ENCODE measurements at regions not wholly inside any gene's neighbourhood (a gene's known extent, or its start where the extent isn't known, plus 50 kb on each side); places are given as distances from the start of the nearest gene placed in this dataset.

GRCh38 chr14:26088275-26088674, 509.6 kb downstream of the NOVA1 start:
- intact Hi-C loops (cut with micrococcal nuclease) = no loop called here
- Histone ChIP-seq H3K4me1 (ENCODE audit: control insufficient read depth in 2 of 2, insufficient read depth in 2 of 2, low read length in 2 of 2) (no peaks in the 10 kb centered on the region), H3K4me3 (ENCODE audit: low read length) (no peak overlapping the region), H3K27me3 (ENCODE audit: control insufficient read depth in 2 of 2, insufficient read depth in 2 of 2, low read length in 2 of 2) (no peaks in the 10 kb centered on the region), H3K27ac (ENCODE audit: low read depth, low read length) (no peak overlapping the region), H3K36me3 (ENCODE audit: control insufficient read depth in 2 of 3, insufficient read depth in 3 of 3, low read length in 3 of 3) (no peaks in the 10 kb centered on the region), H3K9me3 (ENCODE audit: control insufficient read depth in 2 of 3, low read length in 3 of 3) (no peaks in the 10 kb centered on the region)
- no peak for DNase-seq
- no peak overlapping the region for H3K4me3 Mint-ChIP-seq
- ChIA-PET CTCF (no interaction called here), POLR2A (no interaction called here)
- no peaks in the 10 kb centered on the region for H3K36me3 Mint-ChIP-seq
- H3K27ac Mint-ChIP-seq = no peak overlapping the region
- H3K9me3 Mint-ChIP-seq = peaks cover 3 to 37% (median 11%) of the 10 kb centered on the region in 11 donors
- no peak for ATAC-seq
- H3K4me1 Mint-ChIP-seq = no peaks in the 10 kb centered on the region
- H3K27me3 Mint-ChIP-seq = no peaks in the 10 kb centered on the region

DNA sequence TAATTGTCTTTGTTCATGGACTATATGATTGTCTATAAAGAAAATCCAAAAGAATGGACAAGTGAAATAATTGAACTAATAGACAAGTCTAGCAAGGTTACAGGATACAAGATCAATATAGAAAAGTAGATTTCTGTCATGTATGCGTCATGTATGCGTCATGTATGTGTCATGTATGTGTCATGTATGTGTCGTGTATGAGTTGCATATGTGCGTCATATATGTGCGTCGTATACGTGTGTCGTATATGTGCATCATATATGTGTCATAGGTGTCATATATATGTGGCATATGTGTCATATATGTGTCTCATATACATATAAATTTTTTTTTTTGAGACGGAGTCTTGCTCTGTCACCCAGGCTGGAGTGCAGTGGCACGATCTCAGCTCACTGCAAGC, 516.8 kb downstream of the NOVA1 start:
- Mint-ChIP-seq H3K27ac (no peak overlapping the region), H3K36me3 (no peaks in the 10 kb centered on the region), H3K4me1 (no peaks in the 10 kb centered on the region), H3K27me3 (no peaks in the 10 kb centered on the region), H3K9me3 (peaks cover 4 to 19% (median 11%) of the 10 kb centered on the region in 11 donors), H3K4me3 (no peak overlapping the region)
- ChIA-PET CTCF (no interaction called here), POLR2A (no interaction called here)
- intact Hi-C loops (cut with micrococcal nuclease) = no loop called here
- Histone ChIP-seq H3K27me3 (ENCODE audit: control insufficient read depth in 2 of 2, insufficient read depth in 2 of 2, low read length in 2 of 2) (no peaks in the 10 kb centered on the region), H3K4me1 (ENCODE audit: control insufficient read depth in 2 of 2, insufficient read depth in 2 of 2, low read length in 2 of 2) (no peaks in the 10 kb centered on the region), H3K9me3 (ENCODE audit: control insufficient read depth in 2 of 3, low read length in 3 of 3) (no peaks in the 10 kb centered on the region), H3K27ac (ENCODE audit: low read depth, low read length) (no peak overlapping the region), H3K4me3 (ENCODE audit: low read length) (no peak overlapping the region), H3K36me3 (ENCODE audit: control insufficient read depth in 2 of 3, insufficient read depth in 3 of 3, low read length in 3 of 3) (no peaks in the 10 kb centered on the region)
- no peak for DNase-seq
- ATAC-seq = no peak

DNA sequence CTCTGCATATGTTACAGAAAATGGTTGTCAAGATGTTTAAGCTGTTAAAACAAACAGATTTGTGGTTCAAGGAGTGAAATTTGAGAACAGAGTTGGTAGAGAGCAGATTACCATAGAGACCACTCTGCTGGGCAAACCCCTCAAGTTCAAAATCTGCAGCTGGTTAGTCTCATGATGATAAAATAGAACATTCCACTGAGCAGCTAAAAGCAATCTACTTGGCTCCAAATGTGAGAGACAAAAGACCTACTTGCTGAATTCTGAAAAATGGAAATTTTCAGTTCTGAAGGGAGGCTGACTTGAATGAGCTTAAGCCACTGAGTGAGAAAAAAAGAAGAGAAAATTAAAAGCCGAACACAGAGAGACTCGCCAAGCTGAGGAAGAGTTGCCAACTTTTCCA, 519.3 kb downstream of the NOVA1 start:
- POLR2A ChIA-PET = no interaction called here
- Mint-ChIP-seq H3K9me3 (peaks cover 0 to 21% (median 11%) of the 10 kb centered on the region in 11 donors), H3K27ac (no peak overlapping the region), H3K36me3 (no peaks in the 10 kb centered on the region), H3K4me3 (no peak overlapping the region), H3K4me1 (no peaks in the 10 kb centered on the region), H3K27me3 (no peaks in the 10 kb centered on the region)
- Histone ChIP-seq H3K9me3 (ENCODE audit: control insufficient read depth in 2 of 3, low read length in 3 of 3) (no peaks in the 10 kb centered on the region), H3K27me3 (ENCODE audit: control insufficient read depth in 2 of 2, insufficient read depth in 2 of 2, low read length in 2 of 2) (no peaks in the 10 kb centered on the region), H3K36me3 (ENCODE audit: control insufficient read depth in 2 of 3, insufficient read depth in 3 of 3, low read length in 3 of 3) (no peaks in the 10 kb centered on the region), H3K4me1 (ENCODE audit: control insufficient read depth in 2 of 2, insufficient read depth in 2 of 2, low read length in 2 of 2) (no peaks in the 10 kb centered on the region), H3K27ac (ENCODE audit: low read depth, low read length) (no peak overlapping the region), H3K4me3 (ENCODE audit: low read length) (no peak overlapping the region)
- intact Hi-C loops (cut with micrococcal nuclease) = no loop called here
- ATAC-seq (no peak), DNase-seq (no peak)
- CTCF ChIA-PET = no interaction called here

GRCh38 chr14:26074892-26075291, 522.9 kb downstream of the NOVA1 start:
- Histone ChIP-seq H3K27me3 (ENCODE audit: control insufficient read depth in 2 of 2, insufficient read depth in 2 of 2, low read length in 2 of 2) (no peaks in the 10 kb centered on the region), H3K27ac (ENCODE audit: low read depth, low read length) (no peak overlapping the region), H3K9me3 (ENCODE audit: control insufficient read depth in 2 of 3, low read length in 3 of 3) (no peaks in the 10 kb centered on the region), H3K36me3 (ENCODE audit: control insufficient read depth in 2 of 3, insufficient read depth in 3 of 3, low read length in 3 of 3) (no peaks in the 10 kb centered on the region), H3K4me3 (ENCODE audit: low read length) (no peak overlapping the region), H3K4me1 (ENCODE audit: control insufficient read depth in 2 of 2, insufficient read depth in 2 of 2, low read length in 2 of 2) (no peaks in the 10 kb centered on the region)
- ChIA-PET POLR2A (no interaction called here), CTCF (no interaction called here)
- H3K27ac Mint-ChIP-seq = no peak overlapping the region
- intact Hi-C loops (cut with micrococcal nuclease) = no loop called here
- peaks cover 0 to 2% (median 0%) of the 10 kb centered on the region in 7 donors for H3K4me1 Mint-ChIP-seq
- DNase-seq = no peak
- H3K27me3 Mint-ChIP-seq = no peaks in the 10 kb centered on the region
- ATAC-seq = no peak
- H3K4me3 Mint-ChIP-seq = no peak overlapping the region
- H3K36me3 Mint-ChIP-seq = no peaks in the 10 kb centered on the region
- peaks cover 0 to 19% (median 7%) of the 10 kb centered on the region in 11 donors for H3K9me3 Mint-ChIP-seq

GRCh38 chr14:26070443-26070842, 527.4 kb downstream of the NOVA1 start:
- Mint-ChIP-seq H3K27ac (no peak overlapping the region), H3K27me3 (no peaks in the 10 kb centered on the region), H3K4me3 (no peak overlapping the region), H3K4me1 (peaks cover 0 to 2% (median 0%) of the 10 kb centered on the region in 7 donors), H3K36me3 (peaks cover 0 to 7% (median 0%) of the 10 kb centered on the region in 5 donors), H3K9me3 (peaks cover 0 to 29% (median 10%) of the 10 kb centered on the region in 11 donors)
- Histone ChIP-seq H3K4me1 (ENCODE audit: control insufficient read depth in 2 of 2, insufficient read depth in 2 of 2, low read length in 2 of 2) (no peaks in the 10 kb centered on the region), H3K4me3 (ENCODE audit: low read length) (no peak overlapping the region), H3K36me3 (ENCODE audit: control insufficient read depth in 2 of 3, insufficient read depth in 3 of 3, low read length in 3 of 3) (no peaks in the 10 kb centered on the region), H3K9me3 (ENCODE audit: control insufficient read depth in 2 of 3, low read length in 3 of 3) (no peaks in the 10 kb centered on the region), H3K27me3 (ENCODE audit: control insufficient read depth in 2 of 2, insufficient read depth in 2 of 2, low read length in 2 of 2) (no peaks in the 10 kb centered on the region), H3K27ac (ENCODE audit: low read depth, low read length) (no peak overlapping the region)
- DNase-seq (no peak), ATAC-seq (no peak)
- intact Hi-C loops (cut with micrococcal nuclease) = no loop called here
- ChIA-PET CTCF (no interaction called here), POLR2A (no interaction called here)

DNA sequence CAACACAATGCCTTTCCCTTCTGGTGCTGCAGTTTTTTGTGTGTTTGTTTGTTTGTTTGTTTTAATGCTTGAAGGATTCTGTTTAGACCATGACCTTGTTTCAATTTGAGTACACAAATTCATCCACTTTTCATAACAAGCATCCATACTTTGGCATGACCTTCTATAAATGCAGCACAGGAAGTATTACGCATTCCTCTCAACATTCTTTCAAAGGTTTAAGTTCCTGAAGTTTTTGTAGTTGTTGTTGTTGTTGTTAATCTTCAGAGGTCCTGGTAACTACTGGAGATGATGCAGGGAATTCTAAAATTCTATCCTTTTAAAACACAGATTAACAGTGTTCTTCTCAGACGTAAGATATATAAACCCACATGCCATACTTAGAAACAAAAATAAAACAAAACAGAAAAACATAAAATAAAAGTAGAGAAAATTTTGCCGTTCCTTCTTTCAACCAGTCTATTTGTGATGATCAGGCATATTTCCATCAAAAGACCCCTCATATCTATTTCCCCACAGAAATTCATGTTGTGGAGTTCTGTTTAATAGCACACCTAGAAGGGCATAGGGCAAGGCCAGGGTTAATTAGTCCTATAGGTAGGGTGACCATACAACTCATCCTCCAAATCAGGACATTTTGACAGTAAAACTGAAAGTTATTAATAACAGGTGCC, 529.9 kb downstream of the NOVA1 start:
- Mint-ChIP-seq H3K4me3 (no peak overlapping the region), H3K27ac (no peak overlapping the region), H3K27me3 (no peaks in the 10 kb centered on the region), H3K36me3 (peaks cover 0 to 7% (median 0%) of the 10 kb centered on the region in 5 donors), H3K9me3 (peaks cover 0 to 29% (median 10%) of the 10 kb centered on the region in 11 donors), H3K4me1 (peaks cover 0 to 2% (median 0%) of the 10 kb centered on the region in 7 donors)
- intact Hi-C loops (cut with micrococcal nuclease) = no loop called here
- POLR2A ChIA-PET = no interaction called here
- Histone ChIP-seq H3K27me3 (ENCODE audit: control insufficient read depth in 2 of 2, insufficient read depth in 2 of 2, low read length in 2 of 2) (no peaks in the 10 kb centered on the region), H3K36me3 (ENCODE audit: control insufficient read depth in 2 of 3, insufficient read depth in 3 of 3, low read length in 3 of 3) (no peaks in the 10 kb centered on the region), H3K9me3 (ENCODE audit: control insufficient read depth in 2 of 3, low read length in 3 of 3) (no peaks in the 10 kb centered on the region), H3K4me1 (ENCODE audit: control insufficient read depth in 2 of 2, insufficient read depth in 2 of 2, low read length in 2 of 2) (no peaks in the 10 kb centered on the region), H3K4me3 (ENCODE audit: low read length) (no peak overlapping the region), H3K27ac (ENCODE audit: low read depth, low read length) (no peak overlapping the region)
- no peak for DNase-seq
- CTCF ChIA-PET = no interaction called here
- no peak for ATAC-seq

- Histone ChIP-seq H3K4me1 (ENCODE audit: control insufficient read depth in 2 of 2, insufficient read depth in 2 of 2, low read length in 2 of 2) (no peaks in the 10 kb centered on the region), H3K27ac (ENCODE audit: low read depth, low read length) (no peak overlapping the region), H3K4me3 (ENCODE audit: low read length) (no peak overlapping the region), H3K27me3 (ENCODE audit: control insufficient read depth in 2 of 2, insufficient read depth in 2 of 2, low read length in 2 of 2) (no peaks in the 10 kb centered on the region), H3K36me3 (ENCODE audit: control insufficient read depth in 2 of 3, insufficient read depth in 3 of 3, low read length in 3 of 3) (no peaks in the 10 kb centered on the region), H3K9me3 (ENCODE audit: control insufficient read depth in 2 of 3, low read length in 3 of 3) (no peaks in the 10 kb centered on the region)
- H3K27me3 Mint-ChIP-seq = no peaks in the 10 kb centered on the region
- H3K27ac Mint-ChIP-seq = no peak overlapping the region
- H3K4me3 Mint-ChIP-seq = no peak overlapping the region
- H3K9me3 Mint-ChIP-seq = peaks cover 0 to 28% (median 9%) of the 10 kb centered on the region in 11 donors
- peaks cover 0 to 2% (median 0%) of the 10 kb centered on the region in 7 donors for H3K4me1 Mint-ChIP-seq
- DNase-seq (no peak), ATAC-seq (no peak)
- CTCF ChIA-PET = no interaction called here
- H3K36me3 Mint-ChIP-seq = peaks cover 0 to 7% (median 0%) of the 10 kb centered on the region in 5 donors
- intact Hi-C loops (cut with micrococcal nuclease) = no loop called here
- POLR2A ChIA-PET = no interaction called here
Observed at GRCh38 chr14:26067341-26067740, 530.5 kb downstream of the NOVA1 start.
